Upper lobe of right lung (tissue), 1 donor: ENCODE measurements at regions not wholly inside any gene's neighbourhood (a gene's known extent, or its start where the extent isn't known, plus 50 kb on each side); places are given as distances from the start of the nearest gene placed in this dataset.
A peak's percentile ranks its signal among the peaks of the same experiment; 100 is the strongest.
"Not testable (repeated sequence)": the region's sequence is repeated elsewhere in the genome, so short reads cannot be mapped to it uniquely, and the experiment has no call there.

ENCODE experiments used
- ATAC-seq: fragments of 200-7000 bp; cut with Tn5 transposase; one replicate; pipeline ENCODE4 v1.9.1; 2020; ENCODE audit warnings: mild to moderate bottlenecking, moderate library complexity
- DNase-seq: peaks from one replicate; pipeline ENCODE4 v3.0.0-alpha.2; 2020
- H3K27ac ChIP-seq: fragments of 200-600 bp; one replicate; pipeline ENCODE4 v1.8.0; 2022
- H3K27me3 ChIP-seq: fragments of 200-600 bp; one replicate; pipeline ENCODE4 v1.8.0; 2022; ENCODE audit warnings: mild to moderate bottlenecking
- H3K36me3 ChIP-seq: fragments of 200-600 bp; one replicate; pipeline ENCODE4 v1.8.0; 2022
- H3K4me1 ChIP-seq: fragments of 200-600 bp; one replicate; pipeline ENCODE4 v1.8.0; 2022
- H3K4me3 ChIP-seq: fragments of 200-600 bp; one replicate; pipeline ENCODE4 v1.8.0; 2022; ENCODE audit warnings: mild to moderate bottlenecking
- H3K9me3 ChIP-seq: fragments of 200-600 bp; one replicate; pipeline ENCODE4 v1.8.0; 2022
- intact Hi-C: fragments of 100-400 bp; cut with DNase I; formaldehyde crosslinking; loops from one replicate; pipeline ENCODE4 v1.11.0; 2022
- TF ChIP-seq, protein P1 (sequence below): fragments of 200-600 bp; IDR thresholded peaks from one replicate; pipeline ENCODE4 v1.8.0; 2022; ENCODE audit warnings: antibody characterized with exemption
- donor health status: DM: no; HTN: yes; CAD: no; lungs with severe emphysema.

DNA sequence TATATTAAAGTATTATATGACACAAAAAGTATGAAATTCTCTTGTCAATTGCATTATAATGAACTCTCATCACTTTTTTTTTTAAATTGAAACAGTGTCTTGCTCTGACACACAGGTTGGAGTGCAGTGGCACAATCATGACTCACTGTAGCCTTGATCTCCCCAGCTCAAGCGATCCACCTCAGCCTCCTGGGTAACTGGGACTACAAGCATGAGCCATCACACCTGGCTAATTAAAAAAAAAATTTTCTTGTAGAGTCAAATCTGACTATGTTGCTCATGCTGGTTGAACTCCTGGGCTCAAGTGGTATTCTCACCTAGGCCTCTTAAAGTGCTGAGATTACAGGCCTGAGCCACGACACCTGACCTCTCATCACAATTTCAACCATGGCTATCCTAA, 259.3 kb downstream of the S1PR1 start:
- TF ChIP-seq, protein P1, sequence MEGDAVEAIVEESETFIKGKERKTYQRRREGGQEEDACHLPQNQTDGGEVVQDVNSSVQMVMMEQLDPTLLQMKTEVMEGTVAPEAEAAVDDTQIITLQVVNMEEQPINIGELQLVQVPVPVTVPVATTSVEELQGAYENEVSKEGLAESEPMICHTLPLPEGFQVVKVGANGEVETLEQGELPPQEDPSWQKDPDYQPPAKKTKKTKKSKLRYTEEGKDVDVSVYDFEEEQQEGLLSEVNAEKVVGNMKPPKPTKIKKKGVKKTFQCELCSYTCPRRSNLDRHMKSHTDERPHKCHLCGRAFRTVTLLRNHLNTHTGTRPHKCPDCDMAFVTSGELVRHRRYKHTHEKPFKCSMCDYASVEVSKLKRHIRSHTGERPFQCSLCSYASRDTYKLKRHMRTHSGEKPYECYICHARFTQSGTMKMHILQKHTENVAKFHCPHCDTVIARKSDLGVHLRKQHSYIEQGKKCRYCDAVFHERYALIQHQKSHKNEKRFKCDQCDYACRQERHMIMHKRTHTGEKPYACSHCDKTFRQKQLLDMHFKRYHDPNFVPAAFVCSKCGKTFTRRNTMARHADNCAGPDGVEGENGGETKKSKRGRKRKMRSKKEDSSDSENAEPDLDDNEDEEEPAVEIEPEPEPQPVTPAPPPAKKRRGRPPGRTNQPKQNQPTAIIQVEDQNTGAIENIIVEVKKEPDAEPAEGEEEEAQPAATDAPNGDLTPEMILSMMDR, result no peak

GRCh38 chr1:101497881-101498559, 261.2 kb downstream of the S1PR1 start:
- Histone ChIP-seq H3K27ac (no peak overlapping the region), H3K4me1 (no peaks in the 10 kb centered on the region), H3K27me3 (no peaks in the 10 kb centered on the region), H3K36me3 (no peaks in the 10 kb centered on the region), H3K9me3 (no peaks in the 10 kb centered on the region), H3K4me3 (no peak overlapping the region)
- intact Hi-C loops, result no loop called here
- TF ChIP-seq, protein P1, result no peak
- ATAC-seq (no peak), DNase-seq (no peak)

More for the DNA sequence above, 259.3 kb downstream of the S1PR1 start:
- no peaks in the 10 kb centered on the region for H3K4me1 ChIP-seq
- H3K27ac ChIP-seq, result no peak overlapping the region
- DNase-seq, result no peak
- no peak overlapping the region for H3K4me3 ChIP-seq
- H3K27me3 ChIP-seq, result no peaks in the 10 kb centered on the region
- no peaks in the 10 kb centered on the region for H3K36me3 ChIP-seq
- intact Hi-C loops, result no loop called here
- no peaks in the 10 kb centered on the region for H3K9me3 ChIP-seq
- ATAC-seq, result no peak

- H3K9me3 ChIP-seq, intact Hi-C loops, H3K36me3 ChIP-seq, H3K27me3 ChIP-seq, H3K27ac ChIP-seq, H3K4me1 ChIP-seq, DNase-seq, H3K4me3 ChIP-seq, ATAC-seq: not testable (repeated sequence)
Measured at GRCh38 chr1:101504106-101504505, 267.3 kb downstream of the S1PR1 start.

- intact Hi-C loops, H3K36me3 ChIP-seq, H3K27ac ChIP-seq, DNase-seq, H3K9me3 ChIP-seq, H3K4me1 ChIP-seq, H3K4me3 ChIP-seq, ATAC-seq, H3K27me3 ChIP-seq: not testable (repeated sequence)
Measured at GRCh38 chr1:101505240-101505639, 268.4 kb downstream of the S1PR1 start.

- H3K27me3 ChIP-seq, result no peaks in the 10 kb centered on the region
- TF ChIP-seq, protein P1, result peak; percentile 77
- H3K36me3 ChIP-seq, result no peaks in the 10 kb centered on the region
- ATAC-seq, result peak; percentile 75
- intact Hi-C loops, result no loop called here
- no peaks in the 10 kb centered on the region for H3K4me1 ChIP-seq
- no peak overlapping the region for H3K4me3 ChIP-seq
- H3K9me3 ChIP-seq, result no peaks in the 10 kb centered on the region
- no peak for DNase-seq
- H3K27ac ChIP-seq, result no peak overlapping the region
Measured at GRCh38 chr1:101506541-101507164, 269.8 kb downstream of the S1PR1 start.

GRCh38 chr1:101507547-101507971, 270.7 kb downstream of the S1PR1 start:
- Histone ChIP-seq H3K4me3 (no peak overlapping the region), H3K9me3 (no peaks in the 10 kb centered on the region), H3K27ac (no peak overlapping the region), H3K27me3 (no peaks in the 10 kb centered on the region), H3K36me3 (no peaks in the 10 kb centered on the region), H3K4me1 (no peaks in the 10 kb centered on the region)
- DNase-seq (no peak), ATAC-seq (no peak)
- TF ChIP-seq, protein P1, result no peak
- intact Hi-C loops, result no loop called here
